HepG2 (cell line): ENCODE measurements at regions not wholly inside any gene's neighbourhood (a gene's known extent, or its start where the extent isn't known, plus 50 kb on each side); places are given as distances from the start of the nearest gene placed in this dataset.

Experiments
- ATAC-seq: fragments of 200-7000 bp; cut with Tn5 transposase; 3 replicates; pipeline ENCODE4 v1.9.1; 2020; ENCODE audit warnings: mild to moderate bottlenecking, moderate library complexity
- BruUV-seq: library from RNA; stranded (reverse); fragments of 400-500 nt; replicated peaks from 2 replicates; lab custom pipeline; 2021; lab: Mats Ljungman, UMichigan
- CTCF ChIA-PET: fragments of 300-600 bp; formaldehyde crosslinking; extraction: SDS; loops from one replicate; lab custom pipeline; 2021; ENCODE audit warnings: low total read pairs, inconsistent platforms, low intra/inter-chr PET ratio; lab: Yijun Ruan, JAX
- POLR2A ChIA-PET: fragments of 350-600 bp; sonication (Branson Sonifier 250); formaldehyde crosslinking; loops from one replicate; lab custom pipeline; 2020; ENCODE audit warnings: antibody characterized with exemption, inconsistent platforms; lab: Yijun Ruan, JAX
- DNase-seq: peaks from one replicate; pipeline ENCODE4 v3.0.0-alpha.2; 2015; ENCODE audit warnings: low spot score
- FAIRE-seq: peaks from 3 replicates; lab custom pipeline; 2011; peaks lifted over from hg19 to GRCh38; lab: Jason Lieb, UNC
- H2AFZ ChIP-seq: one replicate; pipeline ENCODE4 v1.6.1; 2011; ENCODE audit warnings: low read length, inconsistent platforms
- H3K27ac ChIP-seq: fragments of 300-600 bp; 3 replicates; pipeline ENCODE4 v1.8.0; 2011; ENCODE audit warnings: mixed run types, mild to moderate bottlenecking, mixed read lengths, low read length, inconsistent platforms; ENCODE audit not compliant: insufficient read depth; ENCODE audit errors: extremely low read length
- H3K27me3 ChIP-seq, 2 experiments: fragments of 200-600 bp in 1 of 2; 2 replicates in 1 of 2; 3 replicates in 1 of 2; pipeline versions ENCODE4 v1.6.0 to v1.8.0; 2011; ENCODE audit warnings: low read length in 2 of 2, mild to moderate bottlenecking in 2 of 2, moderate library complexity in 2 of 2, inconsistent platforms in 1 of 2; ENCODE audit not compliant: insufficient read depth in 2 of 2, control insufficient read depth in 1 of 2
- H3K36me3 ChIP-seq, 2 experiments: fragments of 200-600 bp in 1 of 2; replicated peaks in 1 of 2; 2 replicates in 1 of 2; 3 replicates in 1 of 2; pipeline versions ENCODE4 v1.5.1 to v1.8.0; 2011; ENCODE audit warnings: low read length in 2 of 2, inconsistent platforms in 1 of 2; ENCODE audit not compliant: insufficient read depth in 2 of 2, control insufficient read depth in 1 of 2
- H3K4me1 ChIP-seq: 2 replicates; pipeline ENCODE4 v1.5.1; 2012; ENCODE audit warnings: low read length, inconsistent platforms; ENCODE audit not compliant: insufficient read depth
- H3K4me2 ChIP-seq: 2 replicates; pipeline ENCODE4 v1.6.0; 2011; ENCODE audit warnings: low read depth, low read length, inconsistent platforms
- H3K4me3 ChIP-seq, 3 experiments: fragments of 200-600 bp in 1 of 3; sonication (generic), shearing (Covaris generic) in 1 of 3; replicated peaks in 1 of 3; 2 replicates each; pipeline ENCODE4 v1.5.1; 2011 to 2016; ENCODE audit warnings: low read length in 3 of 3, inconsistent platforms in 2 of 3, low read depth in 2 of 3, mild to moderate bottlenecking in 2 of 3, control low read depth in 1 of 3, mixed read lengths in 1 of 3; ENCODE audit not compliant: insufficient read depth in 1 of 3
- H3K79me2 ChIP-seq: one replicate; pipeline ENCODE4 v1.6.1; 2011; ENCODE audit warnings: low read length, inconsistent platforms; ENCODE audit not compliant: insufficient read depth
- H3K9ac ChIP-seq: 2 replicates; pipeline ENCODE4 v1.6.0; 2011; ENCODE audit warnings: mild to moderate bottlenecking, low read depth, low read length, inconsistent platforms; ENCODE audit not compliant: insufficient read depth
- H3K9me3 ChIP-seq: 2 replicates; pipeline ENCODE4 v1.5.1; 2012; ENCODE audit warnings: mild to moderate bottlenecking, low read length
- H4K20me1 ChIP-seq: 2 replicates; pipeline ENCODE4 v1.6.0; 2011; ENCODE audit warnings: inconsistent platforms, mild to moderate bottlenecking, low read length, moderate library complexity; ENCODE audit not compliant: insufficient read depth
- MBD4 ChIP-seq: IDR thresholded peaks from 2 replicates; pipeline ENCODE4 v1.6.1; 2012; ENCODE audit warnings: low read length, inconsistent platforms, borderline replicate concordance
- RAD21 ChIP-seq: fragments of 450-650 bp; formaldehyde crosslinking; IDR thresholded peaks from 2 replicates; pipeline ENCODE4 v1.5.0; 2020; ENCODE audit warnings: mild to moderate bottlenecking
- RARA ChIP-seq: IDR thresholded peaks from 2 replicates; pipeline ENCODE4 v1.6.1; 2016; ENCODE audit warnings: missing genetic modification reagents, missing compliant biosample characterization
- SOX13 ChIP-seq, 3 experiments: fragments of 450-650 bp in 1 of 3; sonication (generic) in 1 of 3; formaldehyde crosslinking in 1 of 3; IDR thresholded peaks in 2 of 3; conservative IDR thresholded peaks in 1 of 3; 2 replicates each; pipeline versions ENCODE4 v1.5.0 to v1.6.1; 2016 to 2020; ENCODE audit warnings: antibody characterized with exemption in 1 of 3, mild to moderate bottlenecking in 1 of 3, missing compliant biosample characterization in 1 of 3, missing genetic modification reagents in 1 of 3, moderate library complexity in 1 of 3
- THYN1 ChIP-seq: sonication (generic); formaldehyde crosslinking; IDR thresholded peaks from 2 replicates; pipeline ENCODE4 v1.8.1; 2023; ENCODE audit warnings: low read depth, mild to moderate bottlenecking, moderate library complexity, missing genetic modification reagents, borderline replicate concordance
- TMF1 ChIP-seq: sonication (generic); formaldehyde crosslinking; IDR thresholded peaks from 2 replicates; pipeline ENCODE4 v1.8.1; 2022; ENCODE audit warnings: low read depth, missing genetic modification reagents
- ZNF253 ChIP-seq: sonication (generic); formaldehyde crosslinking; IDR thresholded peaks from 2 replicates; pipeline ENCODE4 v1.8.0; 2022; ENCODE audit warnings: mild to moderate bottlenecking, missing genetic modification reagents, borderline replicate concordance
- ZNF335 ChIP-seq: sonication (generic); formaldehyde crosslinking; IDR thresholded peaks from 2 replicates; pipeline ENCODE4 v1.4.0; 2020; ENCODE audit warnings: missing genetic modification reagents
- ZNF337 ChIP-seq: sonication (generic); formaldehyde crosslinking; IDR thresholded peaks from 2 replicates; pipeline ENCODE4 v1.5.1; 2020; ENCODE audit warnings: missing genetic modification reagents, low read depth, mild to moderate bottlenecking, borderline replicate concordance
- ZNF354B ChIP-seq: sonication (generic); formaldehyde crosslinking; IDR thresholded peaks from 2 replicates; pipeline ENCODE4 v1.8.0; 2022; ENCODE audit warnings: mild to moderate bottlenecking, missing genetic modification reagents
- ZNF547 ChIP-seq: sonication (generic); formaldehyde crosslinking; IDR thresholded peaks from 2 replicates; pipeline ENCODE4 v1.5.1; 2020; ENCODE audit warnings: mild to moderate bottlenecking, missing genetic modification reagents
- ZNF558 ChIP-seq: sonication (generic); formaldehyde crosslinking; IDR thresholded peaks from 2 replicates; pipeline ENCODE4 v1.9.0; 2022; ENCODE audit warnings: mild to moderate bottlenecking, missing genetic modification reagents, borderline replicate concordance
- WGBS: methylation state at CpG from one replicate; pipeline ENCODE4 v1.1.6; 2017; ENCODE audit warnings: low lambda C conversion rate; 5-methylcytosine and 5-hydroxymethylcytosine counted together
- in situ Hi-C: cut with HindIII; loops from 2 replicates; pipeline ENCODE4 v1.10.0; 2017; ENCODE audit warnings: low pct_unique_long_range_greater_than_20kb; ENCODE audit not compliant: extremely low pct_ligation_motif_present
- intact Hi-C: fragments of 100-400 bp; cut with micrococcal nuclease; formaldehyde crosslinking; loops from one replicate; pipeline ENCODE4 v1.10.0; 2022; ENCODE audit not compliant: unreplicated experiment
- TF ChIP-seq, protein P1 (sequence below): sonication (generic); formaldehyde crosslinking; IDR thresholded peaks from 2 replicates; pipeline ENCODE4 v1.8.0; 2022; ENCODE audit warnings: mild to moderate bottlenecking, missing genetic modification reagents, moderate library complexity
- TF ChIP-seq, protein P2 (sequence below): sonication (generic); formaldehyde crosslinking; IDR thresholded peaks from 2 replicates; pipeline ENCODE4 v1.5.1; 2020; ENCODE audit warnings: missing genetic modification reagents, mild to moderate bottlenecking, borderline replicate concordance
- TF ChIP-seq, protein P3 (sequence below): sonication (generic); formaldehyde crosslinking; IDR thresholded peaks from 2 replicates; pipeline ENCODE4 v1.8.0; 2022; ENCODE audit warnings: missing genetic modification reagents, mild to moderate bottlenecking, borderline replicate concordance
- TF ChIP-seq, protein P4 (sequence below): IDR thresholded peaks from 2 replicates; pipeline ENCODE4 v1.6.1; 2016; ENCODE audit warnings: low read depth, borderline replicate concordance
- TF ChIP-seq, protein P5 (sequence below): sonication (generic); formaldehyde crosslinking; IDR thresholded peaks from 2 replicates; pipeline ENCODE4 v1.8.1; 2023; ENCODE audit warnings: missing genetic modification reagents, inconsistent platforms, borderline replicate concordance

DNA sequence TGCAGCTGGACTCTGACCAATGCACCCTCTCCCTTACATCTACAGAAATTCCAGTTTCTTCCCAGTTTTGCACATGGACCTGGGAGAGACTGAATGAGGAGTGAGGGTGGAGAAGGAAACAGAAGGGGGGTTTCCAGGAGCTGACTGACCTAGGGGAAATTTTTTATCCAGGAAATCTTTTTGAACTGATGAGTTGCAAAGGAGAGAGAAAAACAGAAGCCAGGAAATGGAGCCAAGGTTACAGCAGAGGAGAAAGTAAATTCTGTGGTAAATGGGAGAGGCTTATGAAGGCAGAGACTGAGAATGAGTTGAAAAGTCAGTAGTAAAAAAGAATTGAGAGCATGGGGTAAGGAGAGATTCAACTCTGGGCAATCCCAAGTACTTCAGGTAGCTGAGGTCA is 192.8 kb downstream of the SMIM20 start (continued):
- TF ChIP-seq, protein P1, sequence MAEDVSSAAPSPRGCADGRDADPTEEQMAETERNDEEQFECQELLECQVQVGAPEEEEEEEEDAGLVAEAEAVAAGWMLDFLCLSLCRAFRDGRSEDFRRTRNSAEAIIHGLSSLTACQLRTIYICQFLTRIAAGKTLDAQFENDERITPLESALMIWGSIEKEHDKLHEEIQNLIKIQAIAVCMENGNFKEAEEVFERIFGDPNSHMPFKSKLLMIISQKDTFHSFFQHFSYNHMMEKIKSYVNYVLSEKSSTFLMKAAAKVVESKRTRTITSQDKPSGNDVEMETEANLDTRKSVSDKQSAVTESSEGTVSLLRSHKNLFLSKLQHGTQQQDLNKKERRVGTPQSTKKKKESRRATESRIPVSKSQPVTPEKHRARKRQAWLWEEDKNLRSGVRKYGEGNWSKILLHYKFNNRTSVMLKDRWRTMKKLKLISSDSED (CRISPR knock-in tag): no peak

DNA sequence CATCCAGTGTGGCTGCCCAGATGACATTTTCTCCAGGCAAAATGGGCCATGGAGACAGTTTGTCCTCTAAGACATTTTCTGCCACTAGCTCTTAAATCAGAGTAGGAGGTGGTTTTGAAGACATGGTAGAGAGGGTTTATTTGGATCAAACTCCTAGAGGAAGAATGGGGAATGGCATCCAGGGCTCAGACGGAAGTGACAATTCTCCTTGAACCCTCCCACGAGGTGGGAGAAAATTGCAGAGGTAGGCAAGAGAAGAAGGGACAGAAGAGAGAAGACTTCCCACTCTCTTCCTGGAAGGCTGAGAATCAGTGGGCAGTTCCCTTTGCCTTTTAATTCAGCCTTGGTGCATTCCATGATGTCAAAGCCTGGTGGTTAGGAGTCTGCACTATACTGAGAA is 194.0 kb downstream of the SMIM20 start:
- FAIRE-seq (no peak), ATAC-seq (no peak), DNase-seq (no peak)
- H3K4me1 ChIP-seq: no peaks in the 10 kb centered on the region
- H3K79me2 ChIP-seq: no peaks in the 10 kb centered on the region
- POLR2A ChIA-PET: no interaction called here
- no peak overlapping the region for H2AFZ ChIP-seq
- no peak overlapping the region for H3K9ac ChIP-seq
- 11% methylated on average over 2 of the region's 2 CpGs for WGBS
- no TSS peak for BruUV-seq
- in situ Hi-C loops (no loop called here), intact Hi-C loops (no loop called here)
- no peak overlapping the region for H3K27ac ChIP-seq
- CTCF ChIA-PET: no interaction called here
- H3K27me3 ChIP-seq: no peaks in the 10 kb centered on the region
- no peak overlapping the region for H3K4me2 ChIP-seq
- H3K9me3 ChIP-seq: peaks cover 2% of the 10 kb centered on the region; the same call in 1 of the 2 replicates
- no peaks in the 10 kb centered on the region for H3K36me3 ChIP-seq
- H3K4me3 ChIP-seq: no peak overlapping the region
- H4K20me1 ChIP-seq: no peaks in the 10 kb centered on the region
- TF ChIP-seq, protein P2, sequence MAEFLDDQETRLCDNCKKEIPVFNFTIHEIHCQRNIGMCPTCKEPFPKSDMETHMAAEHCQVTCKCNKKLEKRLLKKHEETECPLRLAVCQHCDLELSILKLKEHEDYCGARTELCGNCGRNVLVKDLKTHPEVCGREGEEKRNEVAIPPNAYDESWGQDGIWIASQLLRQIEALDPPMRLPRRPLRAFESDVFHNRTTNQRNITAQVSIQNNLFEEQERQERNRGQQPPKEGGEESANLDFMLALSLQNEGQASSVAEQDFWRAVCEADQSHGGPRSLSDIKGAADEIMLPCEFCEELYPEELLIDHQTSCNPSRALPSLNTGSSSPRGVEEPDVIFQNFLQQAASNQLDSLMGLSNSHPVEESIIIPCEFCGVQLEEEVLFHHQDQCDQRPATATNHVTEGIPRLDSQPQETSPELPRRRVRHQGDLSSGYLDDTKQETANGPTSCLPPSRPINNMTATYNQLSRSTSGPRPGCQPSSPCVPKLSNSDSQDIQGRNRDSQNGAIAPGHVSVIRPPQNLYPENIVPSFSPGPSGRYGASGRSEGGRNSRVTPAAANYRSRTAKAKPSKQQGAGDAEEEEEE: no peak
- TF ChIP-seq RAD21 (CRISPR knock-in tag): no peak
- TF ChIP-seq ZNF558 (CRISPR knock-in tag): no peak
- TF ChIP-seq SOX13 (IDR thresholded peaks at IDR 0.05): no peak
- no peak for TF ChIP-seq SOX13 (CRISPR knock-in tag; conservative IDR thresholded peaks at IDR 0.05 in 1 of 2, IDR thresholded peaks at IDR 0.05 in 1 of 2)
- no peak for TF ChIP-seq TMF1 (CRISPR knock-in tag)
- TF ChIP-seq ZNF547: no peak
- no peak for TF ChIP-seq ZNF337 (CRISPR knock-in tag)
- TF ChIP-seq, protein P3, sequence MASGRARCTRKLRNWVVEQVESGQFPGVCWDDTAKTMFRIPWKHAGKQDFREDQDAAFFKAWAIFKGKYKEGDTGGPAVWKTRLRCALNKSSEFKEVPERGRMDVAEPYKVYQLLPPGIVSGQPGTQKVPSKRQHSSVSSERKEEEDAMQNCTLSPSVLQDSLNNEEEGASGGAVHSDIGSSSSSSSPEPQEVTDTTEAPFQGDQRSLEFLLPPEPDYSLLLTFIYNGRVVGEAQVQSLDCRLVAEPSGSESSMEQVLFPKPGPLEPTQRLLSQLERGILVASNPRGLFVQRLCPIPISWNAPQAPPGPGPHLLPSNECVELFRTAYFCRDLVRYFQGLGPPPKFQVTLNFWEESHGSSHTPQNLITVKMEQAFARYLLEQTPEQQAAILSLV (CRISPR knock-in tag): no peak
- TF ChIP-seq, protein P4, sequence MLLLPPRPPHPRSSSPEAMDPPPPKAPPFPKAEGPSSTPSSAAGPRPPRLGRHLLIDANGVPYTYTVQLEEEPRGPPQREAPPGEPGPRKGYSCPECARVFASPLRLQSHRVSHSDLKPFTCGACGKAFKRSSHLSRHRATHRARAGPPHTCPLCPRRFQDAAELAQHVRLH (CRISPR knock-in tag): no peak
- TF ChIP-seq RARA (CRISPR knock-in tag): no peak
- no peak for TF ChIP-seq MBD4
- no peak for TF ChIP-seq ZNF253 (CRISPR knock-in tag)
- TF ChIP-seq THYN1 (CRISPR knock-in tag): no peak
- TF ChIP-seq ZNF335 (CRISPR knock-in tag): no peak
- TF ChIP-seq ZNF354B: no peak
- TF ChIP-seq, protein P5, sequence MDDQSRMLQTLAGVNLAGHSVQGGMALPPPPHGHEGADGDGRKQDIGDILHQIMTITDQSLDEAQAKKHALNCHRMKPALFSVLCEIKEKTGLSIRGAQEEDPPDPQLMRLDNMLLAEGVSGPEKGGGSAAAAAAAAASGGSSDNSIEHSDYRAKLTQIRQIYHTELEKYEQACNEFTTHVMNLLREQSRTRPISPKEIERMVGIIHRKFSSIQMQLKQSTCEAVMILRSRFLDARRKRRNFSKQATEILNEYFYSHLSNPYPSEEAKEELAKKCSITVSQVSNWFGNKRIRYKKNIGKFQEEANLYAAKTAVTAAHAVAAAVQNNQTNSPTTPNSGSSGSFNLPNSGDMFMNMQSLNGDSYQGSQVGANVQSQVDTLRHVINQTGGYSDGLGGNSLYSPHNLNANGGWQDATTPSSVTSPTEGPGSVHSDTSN (CRISPR knock-in tag): no peak
